Activated CD8-positive, alpha-beta memory T cell treated with anti-CD3 and anti-CD28 coated beads, Interleukin-2, amount 50 U/mL, for 48 hours (primary cell): ENCODE measurements at regions not wholly inside any gene's neighbourhood (a gene's known extent, or its start where the extent isn't known, plus 50 kb on each side); places are given as distances from the start of the nearest gene placed in this dataset.
"Not testable (repeated sequence)": the region's sequence is repeated elsewhere in the genome, so short reads cannot be mapped to it uniquely, and the experiment has no call there.

Experiments
- DNase-seq: peaks from one replicate; pipeline ENCODE4 v3.0.0-alpha.2; 2020

GRCh38 chr13:90683711-90684131 is 663.8 kb upstream of the MIR17HG start:
- no peak for DNase-seq

- no peak for DNase-seq
Observed at GRCh38 chr13:90686442-90686841, 661.0 kb upstream of the MIR17HG start.

GRCh38 chr13:90689111-90689510 is 658.4 kb upstream of the MIR17HG start:
- no peak for DNase-seq

- no peak for DNase-seq
Observed at GRCh38 chr13:90690458-90691080, 656.9 kb upstream of the MIR17HG start.

- no peak for DNase-seq
Observed at GRCh38 chr13:90696254-90696653, 651.2 kb upstream of the MIR17HG start.

- DNase-seq: no peak
Observed at GRCh38 chr13:90696656-90697055, 650.8 kb upstream of the MIR17HG start.

GRCh38 chr13:90700340-90700739 is 647.1 kb upstream of the MIR17HG start:
- no peak for DNase-seq

GRCh38 chr13:90701264-90701663 is 646.2 kb upstream of the MIR17HG start:
- no peak for DNase-seq

GRCh38 chr13:90702050-90702449 is 645.4 kb upstream of the MIR17HG start:
- DNase-seq: no peak

- no peak for DNase-seq
Observed at GRCh38 chr13:90706631-90707030, 640.9 kb upstream of the MIR17HG start.

- no peak for DNase-seq
Observed at GRCh38 chr13:90708128-90708527, 639.4 kb upstream of the MIR17HG start.

- DNase-seq: no peak
Observed at GRCh38 chr13:90709319-90709718, 638.2 kb upstream of the MIR17HG start.

GRCh38 chr13:90710164-90710759 is 637.2 kb upstream of the MIR17HG start:
- DNase-seq: no peak

GRCh38 chr13:90713441-90714133 is 633.9 kb upstream of the MIR17HG start:
- DNase-seq: no peak

GRCh38 chr13:90715485-90715884 is 632.0 kb upstream of the MIR17HG start:
- no peak for DNase-seq

- no peak for DNase-seq
Observed at GRCh38 chr13:90717451-90717936, 630.0 kb upstream of the MIR17HG start.

GRCh38 chr13:90719461-90719860 is 628.0 kb upstream of the MIR17HG start:
- no peak for DNase-seq

- no peak for DNase-seq
Observed at GRCh38 chr13:90721937-90722336, 625.5 kb upstream of the MIR17HG start.

- no peak for DNase-seq
Observed at GRCh38 chr13:90723381-90723780, 624.1 kb upstream of the MIR17HG start.

- no peak for DNase-seq
Observed at GRCh38 chr13:90726375-90726774, 621.1 kb upstream of the MIR17HG start.

- no peak for DNase-seq
Observed at GRCh38 chr13:90732049-90732448, 615.4 kb upstream of the MIR17HG start.

GRCh38 chr13:90734497-90734896 is 613.0 kb upstream of the MIR17HG start:
- not testable (repeated sequence) for DNase-seq

GRCh38 chr13:90738881-90739280 is 608.6 kb upstream of the MIR17HG start:
- no peak for DNase-seq

- DNase-seq: no peak
Observed at GRCh38 chr13:90740099-90740498, 607.4 kb upstream of the MIR17HG start.
